PC-9 (cell line): ENCODE measurements at regions not wholly inside any gene's neighbourhood (a gene's known extent, or its start where the extent isn't known, plus 50 kb on each side); places are given as distances from the start of the nearest gene placed in this dataset.

Source experiments
- BruUV-seq: library from RNA; stranded (reverse); fragments of 400-500 nt; replicated peaks from 2 replicates; lab custom pipeline; 2021; lab: Mats Ljungman, UMichigan
- CTCF ChIA-PET: fragments of 300-600 bp; sonication (Branson Sonifier 250); formaldehyde crosslinking; loops from one replicate; lab custom pipeline; 2022; ENCODE audit warnings: antibody characterized with exemption; lab: Charles Lee
- POLR2A ChIA-PET: fragments of 300-600 bp; sonication (Branson Sonifier 250); formaldehyde crosslinking; loops from one replicate; lab custom pipeline; 2022; ENCODE audit warnings: antibody characterized with exemption; ENCODE audit not compliant: unreplicated experiment; lab: Charles Lee
- DNase-seq, 2 experiments: peaks; one replicate each; pipeline versions ENCODE4 v3.0.0 to v3.0.0-alpha.2; 2015 to 2022; ENCODE audit warnings: mixed read lengths in 1 of 2
- H2AFZ ChIP-seq: fragments of 200-600 bp; sonication (generic); 2 replicates; pipeline ENCODE4 v1.8.1; 2017; ENCODE audit warnings: antibody characterized with exemption
- H3F3A ChIP-seq: fragments of 200-600 bp; sonication (generic); 2 replicates; pipeline ENCODE4 v1.8.1; 2017; ENCODE audit warnings: antibody characterized with exemption, mild to moderate bottlenecking, low read depth; ENCODE audit not compliant: insufficient read depth
- H3K27ac ChIP-seq: fragments of 200-600 bp; sonication (generic); 2 replicates; pipeline ENCODE4 v1.6.1; 2016; ENCODE audit warnings: mixed run types
- H3K27me3 ChIP-seq: fragments of 200-600 bp; sonication (generic); 2 replicates; pipeline ENCODE4 v1.6.1; 2016; ENCODE audit warnings: low read depth, mixed run types; ENCODE audit not compliant: insufficient read depth
- H3K36me3 ChIP-seq: fragments of 200-600 bp; sonication (generic); 2 replicates; pipeline ENCODE4 v1.6.1; 2016; ENCODE audit warnings: low read depth, mixed run types
- H3K4me1 ChIP-seq: fragments of 200-600 bp; sonication (generic); replicated peaks from 2 replicates; pipeline ENCODE4 v1.6.1; 2016; ENCODE audit warnings: mixed run types; ENCODE audit not compliant: insufficient read depth
- H3K4me2 ChIP-seq: fragments of 200-600 bp; sonication (generic); 2 replicates; pipeline ENCODE4 v1.6.1; 2017; ENCODE audit warnings: mixed run types
- H3K4me3 ChIP-seq: fragments of 200-600 bp; sonication (generic); 2 replicates; pipeline ENCODE4 v1.6.1; 2016; ENCODE audit warnings: mixed run types
- H3K79me2 ChIP-seq: fragments of 200-600 bp; sonication (generic); 2 replicates; pipeline ENCODE4 v1.6.1; 2017; ENCODE audit warnings: low read depth, mixed run types
- H3K9me2 ChIP-seq: fragments of 200-600 bp; sonication (generic); 2 replicates; pipeline ENCODE4 v1.8.1; 2017; ENCODE audit warnings: mild to moderate bottlenecking; ENCODE audit not compliant: insufficient read depth
- H3K9me3 ChIP-seq: fragments of 200-600 bp; sonication (generic); 2 replicates; pipeline ENCODE4 v1.8.1; 2016; ENCODE audit warnings: low read depth; ENCODE audit not compliant: insufficient read depth
- H4K20me1 ChIP-seq: fragments of 200-600 bp; sonication (generic); 2 replicates; pipeline ENCODE4 v1.8.1; 2017; ENCODE audit not compliant: insufficient read depth
- CTCF ChIP-seq: fragments of 200-600 bp; sonication (generic); conservative IDR thresholded peaks from 2 replicates; pipeline ENCODE4 v1.6.1; 2017; ENCODE audit warnings: mixed run types, antibody characterized with exemption, mild to moderate bottlenecking, moderate library complexity
- EZH2 ChIP-seq: fragments of 200-600 bp; sonication (generic); IDR thresholded peaks from 2 replicates; pipeline ENCODE4 v1.8.0; 2017; ENCODE audit warnings: antibody characterized with exemption, low read depth
- intact Hi-C: fragments of 100-400 bp; cut with micrococcal nuclease; formaldehyde crosslinking; loops from one replicate; pipeline ENCODE4 v1.10.0; 2022; ENCODE audit not compliant: unreplicated experiment

GRCh38 chr10:25689346-25690100 is 244.5 kb upstream of the MYO3A start:
- H3K4me2 ChIP-seq, result no peak overlapping the region
- BruUV-seq, result no TSS peak
- H3K9me3 ChIP-seq, result no peaks in the 10 kb centered on the region
- no peaks in the 10 kb centered on the region for H3K79me2 ChIP-seq
- POLR2A ChIA-PET, result no interaction called here
- TF ChIP-seq EZH2 (no peak), CTCF (no peak)
- H2AFZ ChIP-seq, result no peak overlapping the region
- H4K20me1 ChIP-seq, result no peaks in the 10 kb centered on the region
- no peaks in the 10 kb centered on the region for H3K9me2 ChIP-seq
- H3K4me3 ChIP-seq, result no peak overlapping the region
- no peak overlapping the region for H3K27ac ChIP-seq
- intact Hi-C loops, result no loop called here
- CTCF ChIA-PET, result no interaction called here
- no peaks in the 10 kb centered on the region for H3K4me1 ChIP-seq
- no peaks in the 10 kb centered on the region for H3K27me3 ChIP-seq
- no peaks in the 10 kb centered on the region for H3F3A ChIP-seq
- H3K36me3 ChIP-seq, result no peaks in the 10 kb centered on the region
- DNase-seq, result no peak

- Histone ChIP-seq H2AFZ (no peak overlapping the region), H3K27me3 (no peaks in the 10 kb centered on the region), H3F3A (no peaks in the 10 kb centered on the region), H3K36me3 (no peaks in the 10 kb centered on the region), H3K9me3 (no peaks in the 10 kb centered on the region), H3K79me2 (no peaks in the 10 kb centered on the region), H3K9me2 (no peaks in the 10 kb centered on the region), H3K4me1 (no peaks in the 10 kb centered on the region), H3K4me2 (no peak overlapping the region), H4K20me1 (no peaks in the 10 kb centered on the region), H3K27ac (no peak overlapping the region), H3K4me3 (no peak overlapping the region)
- CTCF ChIA-PET, result no interaction called here
- BruUV-seq, result no TSS peak
- TF ChIP-seq CTCF, result no peak
- TF ChIP-seq EZH2, result no peak
- DNase-seq, result no peak
- intact Hi-C loops, result no loop called here
- POLR2A ChIA-PET, result no interaction called here
Measured at GRCh38 chr10:25692761-25693160, 241.3 kb upstream of the MYO3A start.

- intact Hi-C loops, result no loop called here
- no peak for TF ChIP-seq CTCF
- TF ChIP-seq EZH2, result no peak
- no peaks in the 10 kb centered on the region for H3F3A ChIP-seq
- H3K79me2 ChIP-seq, result no peaks in the 10 kb centered on the region
- no peaks in the 10 kb centered on the region for H3K27me3 ChIP-seq
- H3K4me3 ChIP-seq, result no peak overlapping the region
- no TSS peak for BruUV-seq
- no peak overlapping the region for H3K4me2 ChIP-seq
- ChIA-PET CTCF (no interaction called here), POLR2A (no interaction called here)
- DNase-seq, result no peak
- no peaks in the 10 kb centered on the region for H3K4me1 ChIP-seq
- H3K9me2 ChIP-seq, result no peaks in the 10 kb centered on the region
- no peak overlapping the region for H3K27ac ChIP-seq
- no peak overlapping the region for H2AFZ ChIP-seq
- H4K20me1 ChIP-seq, result no peaks in the 10 kb centered on the region
- no peaks in the 10 kb centered on the region for H3K9me3 ChIP-seq
- H3K36me3 ChIP-seq, result no peaks in the 10 kb centered on the region
Measured at GRCh38 chr10:25694206-25694933, 239.7 kb upstream of the MYO3A start.
